GM12878 (cell line): ENCODE measurements at regions not wholly inside any gene's neighbourhood (a gene's known extent, or its start where the extent isn't known, plus 50 kb on each side); places are given as distances from the start of the nearest gene placed in this dataset.

Experiments
- ATF3 ChIP-seq: IDR thresholded peaks from 2 replicates; pipeline ENCODE4 v1.6.1; 2011; ENCODE audit warnings: low read depth, mild to moderate bottlenecking, low read length, moderate library complexity, borderline replicate concordance; ENCODE audit errors: extremely low read depth
- BMI1 ChIP-seq: fragments of 450-650 bp; IDR thresholded peaks from 2 replicates; pipeline ENCODE4 v1.6.1; 2016; ENCODE audit warnings: mild to moderate bottlenecking, moderate library complexity, borderline replicate concordance
- CTCF ChIP-seq, 3 experiments: IDR thresholded peaks in 2 of 3; conservative IDR thresholded peaks in 1 of 3; 2 replicates each; pipeline ENCODE4 v1.5.1; 2011; ENCODE audit warnings: low read depth in 3 of 3, low read length in 3 of 3, mild to moderate bottlenecking in 3 of 3, control low read depth in 2 of 3, moderate library complexity in 2 of 3, inconsistent platforms in 1 of 3, mixed read lengths in 1 of 3; ENCODE audit not compliant: control insufficient read depth in 2 of 3, insufficient read depth in 1 of 3; ENCODE audit errors: extremely low read depth in 1 of 3
- TARDBP ChIP-seq: IDR thresholded peaks from 2 replicates; pipeline ENCODE4 v1.6.1; 2016; ENCODE audit warnings: borderline replicate concordance

- TF ChIP-seq TARDBP, result no peak
- TF ChIP-seq CTCF (IDR thresholded peaks at IDR 0.05 in 2 of 3, conservative IDR thresholded peaks at IDR 0.05 in 1 of 3; ENCODE audit: control insufficient read depth in 2 of 3, extremely low read depth in 1 of 3, insufficient read depth in 1 of 3, low read depth in 3 of 3, low read length in 3 of 3), result no peak
- TF ChIP-seq BMI1, result no peak
- TF ChIP-seq ATF3, result no peak
Observed at GRCh38 chr5:175060257-175060656, 335.9 kb downstream of the MSX2 start.
